ENCODE measurements at regions not wholly inside any gene's neighbourhood (a gene's known extent, or its start where the extent isn't known, plus 50 kb on each side); places are given as distances from the start of the nearest gene placed in this dataset.

DNA sequence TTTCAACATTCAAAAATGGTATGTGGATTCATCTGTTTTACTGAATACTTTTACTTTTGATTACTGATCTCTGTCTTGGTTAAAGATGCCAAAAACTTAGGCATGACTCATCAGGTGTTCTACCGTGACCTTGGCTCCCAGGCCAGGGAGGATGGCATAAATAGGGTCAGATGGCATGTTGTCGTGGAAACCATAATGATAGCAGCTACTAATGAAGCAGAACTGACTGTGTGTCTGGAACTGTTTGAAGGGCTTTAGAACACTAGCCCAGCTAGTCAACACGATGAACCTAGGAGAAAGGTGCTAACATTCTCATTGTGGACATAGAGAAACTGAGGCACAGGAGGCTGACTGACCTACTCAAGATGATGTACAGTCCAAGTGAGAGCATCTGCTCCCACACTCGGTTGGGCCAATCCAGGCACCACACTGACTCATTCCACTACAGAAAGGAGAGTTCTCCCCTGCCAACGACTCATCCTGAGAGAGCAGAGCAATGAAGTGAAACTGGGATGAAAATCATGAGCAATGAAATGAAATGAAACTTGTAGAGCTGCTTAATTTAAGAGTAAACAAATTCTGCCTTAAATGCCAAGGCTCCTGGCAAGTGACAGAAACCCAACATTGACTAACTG, 116.0 kb downstream of the TENT4A start:
- H3K27ac ChIP-seq, result no peak overlapping the region
- no peaks in the 10 kb centered on the region for H3K27me3 ChIP-seq (replicated peaks)
- no peak overlapping the region for H3K4me3 ChIP-seq (ENCODE audit: low read depth, low read length)
- TF ChIP-seq, protein P1, sequence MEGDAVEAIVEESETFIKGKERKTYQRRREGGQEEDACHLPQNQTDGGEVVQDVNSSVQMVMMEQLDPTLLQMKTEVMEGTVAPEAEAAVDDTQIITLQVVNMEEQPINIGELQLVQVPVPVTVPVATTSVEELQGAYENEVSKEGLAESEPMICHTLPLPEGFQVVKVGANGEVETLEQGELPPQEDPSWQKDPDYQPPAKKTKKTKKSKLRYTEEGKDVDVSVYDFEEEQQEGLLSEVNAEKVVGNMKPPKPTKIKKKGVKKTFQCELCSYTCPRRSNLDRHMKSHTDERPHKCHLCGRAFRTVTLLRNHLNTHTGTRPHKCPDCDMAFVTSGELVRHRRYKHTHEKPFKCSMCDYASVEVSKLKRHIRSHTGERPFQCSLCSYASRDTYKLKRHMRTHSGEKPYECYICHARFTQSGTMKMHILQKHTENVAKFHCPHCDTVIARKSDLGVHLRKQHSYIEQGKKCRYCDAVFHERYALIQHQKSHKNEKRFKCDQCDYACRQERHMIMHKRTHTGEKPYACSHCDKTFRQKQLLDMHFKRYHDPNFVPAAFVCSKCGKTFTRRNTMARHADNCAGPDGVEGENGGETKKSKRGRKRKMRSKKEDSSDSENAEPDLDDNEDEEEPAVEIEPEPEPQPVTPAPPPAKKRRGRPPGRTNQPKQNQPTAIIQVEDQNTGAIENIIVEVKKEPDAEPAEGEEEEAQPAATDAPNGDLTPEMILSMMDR (IDR thresholded peaks at IDR 0.05; ENCODE audit: low read depth, low read length, missing control alignments), result no peak
- no peak for DNase-seq
- no peaks in the 10 kb centered on the region for H3K36me3 ChIP-seq (replicated peaks)
- in situ Hi-C loops (cut with HindIII; ENCODE audit: low pct_ligation_motif_present, low sequenced_read_pairs), result no loop called here

DNA sequence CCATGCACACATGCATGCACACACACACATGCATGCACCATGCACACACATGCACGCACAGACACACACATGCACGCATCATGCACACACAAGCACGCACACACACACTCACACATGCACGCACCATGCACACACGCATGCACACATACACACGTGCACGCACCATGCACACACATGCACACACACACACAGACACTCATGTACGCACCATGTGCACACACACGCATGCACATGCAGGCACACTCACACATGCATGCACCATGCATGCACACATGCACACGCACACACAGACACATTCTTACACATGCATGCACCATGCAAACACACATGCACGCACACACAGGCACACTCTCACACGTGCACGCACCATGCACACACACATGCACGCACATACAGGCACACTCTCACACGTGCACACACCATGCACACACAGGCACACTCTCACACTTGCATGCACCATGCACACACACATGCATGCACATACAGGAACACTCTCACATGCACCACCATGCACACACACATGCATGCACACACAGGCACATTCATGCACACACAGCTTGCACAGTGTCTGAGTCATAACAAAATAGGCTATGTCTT, 117.5 kb downstream of the TENT4A start:
- Histone ChIP-seq H3K36me3 (replicated peaks) (no peaks in the 10 kb centered on the region), H3K27ac (no peak overlapping the region), H3K27me3 (replicated peaks) (no peaks in the 10 kb centered on the region), H3K4me3 (ENCODE audit: low read depth, low read length) (no peak overlapping the region)
- TF ChIP-seq, protein P1 (IDR thresholded peaks at IDR 0.05; ENCODE audit: low read depth, low read length, missing control alignments), result no peak
- DNase-seq, result no peak
- in situ Hi-C loops (cut with HindIII; ENCODE audit: low pct_ligation_motif_present, low sequenced_read_pairs), result no loop called here

DNA sequence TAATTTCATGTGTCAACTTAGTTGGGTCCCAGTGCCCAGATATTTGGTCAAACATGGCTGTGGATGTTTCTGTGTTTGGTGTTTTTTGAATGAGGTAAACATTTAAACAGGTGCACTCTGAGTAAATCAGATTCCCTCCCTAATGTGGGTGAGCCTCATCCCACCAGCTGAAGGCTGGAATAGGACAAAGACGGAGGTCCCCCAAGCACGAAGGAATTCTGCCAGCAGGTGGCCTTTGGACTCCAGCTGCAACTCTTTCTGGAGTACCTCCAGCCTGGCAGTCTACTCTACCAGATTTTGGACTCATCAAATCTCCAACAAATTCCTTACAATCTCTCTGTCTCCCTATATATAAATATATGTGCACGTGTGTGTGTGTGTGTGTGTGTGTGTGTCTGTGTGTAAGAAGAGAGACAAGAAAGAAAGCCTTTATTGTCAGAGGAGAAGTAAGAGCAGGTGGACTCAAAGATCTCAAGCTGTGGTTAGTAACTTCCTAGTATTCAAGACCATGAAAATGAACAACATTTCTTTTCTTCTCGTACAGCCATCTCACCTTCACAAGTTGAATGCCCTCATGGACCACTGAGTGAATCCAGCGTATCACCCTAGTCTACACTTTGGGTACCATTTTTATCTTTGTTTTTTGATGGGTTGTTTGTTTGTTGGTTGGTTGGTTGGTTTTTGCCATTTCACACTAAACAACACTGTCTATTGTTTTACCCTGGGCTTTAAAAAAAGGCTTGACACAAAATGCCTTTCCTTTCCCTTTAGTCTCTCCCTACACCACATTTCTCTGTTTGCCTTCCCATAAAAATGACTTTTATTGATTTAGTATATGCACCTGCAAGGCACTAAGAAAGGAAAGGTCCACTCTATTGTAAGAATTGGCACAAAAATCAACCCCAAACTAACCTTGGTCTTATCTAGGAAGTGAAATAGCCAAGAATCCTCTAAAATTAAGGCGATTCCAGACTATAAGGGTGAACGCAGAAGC, 118.7 kb downstream of the TENT4A start:
- no peaks in the 10 kb centered on the region for H3K27me3 ChIP-seq (replicated peaks)
- H3K27ac ChIP-seq, result no peak overlapping the region
- H3K36me3 ChIP-seq (replicated peaks), result no peaks in the 10 kb centered on the region
- TF ChIP-seq, protein P1 (IDR thresholded peaks at IDR 0.05; ENCODE audit: low read depth, low read length, missing control alignments), result no peak
- in situ Hi-C loops (cut with HindIII; ENCODE audit: low pct_ligation_motif_present, low sequenced_read_pairs), result no loop called here
- no peak overlapping the region for H3K4me3 ChIP-seq (ENCODE audit: low read depth, low read length)
- no peak for DNase-seq

DNA sequence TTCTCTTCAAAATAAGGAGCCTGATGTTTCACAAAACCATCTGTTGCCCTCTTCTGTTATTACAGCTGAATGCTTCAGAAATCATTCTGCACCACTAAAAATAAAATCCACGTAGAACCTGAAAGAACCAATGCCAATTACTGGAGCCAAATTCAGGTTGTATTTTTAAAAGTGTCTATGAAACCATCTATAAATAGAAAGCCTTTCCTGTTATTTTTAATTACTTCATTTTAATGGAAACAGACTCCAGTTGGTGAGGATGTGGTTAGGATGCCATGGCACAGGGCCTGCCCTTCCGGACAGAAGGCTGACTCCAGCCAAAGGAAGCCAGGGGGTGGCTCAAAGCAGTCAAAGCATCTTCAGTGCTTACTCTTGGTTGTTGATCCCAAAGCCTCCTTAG, 119.8 kb downstream of the TENT4A start:
- H3K36me3 ChIP-seq (replicated peaks), result no peaks in the 10 kb centered on the region

DNA sequence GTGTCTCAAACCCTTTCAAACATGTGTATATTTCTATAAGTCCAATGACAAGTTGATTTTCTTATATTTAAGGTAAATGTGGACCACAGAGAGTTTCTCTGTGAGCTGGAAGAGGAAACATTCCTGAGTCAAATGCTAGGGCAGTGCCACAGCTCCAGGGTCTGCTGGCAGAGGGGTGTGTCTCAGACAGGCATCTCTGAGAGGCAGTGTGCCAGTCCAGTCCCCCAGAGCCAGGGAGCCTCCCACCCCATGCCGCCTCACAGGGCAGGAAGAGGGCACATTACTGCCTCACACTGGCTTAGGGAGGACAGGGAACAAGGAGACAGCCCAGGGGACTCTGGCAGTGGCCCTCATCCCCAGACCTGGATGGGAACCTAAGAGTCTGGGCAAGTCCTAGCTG, 120.2 kb downstream of the TENT4A start:
- in situ Hi-C loops (cut with HindIII; ENCODE audit: low pct_ligation_motif_present, low sequenced_read_pairs), result no loop called here
- no peak overlapping the region for H3K4me3 ChIP-seq (ENCODE audit: low read depth, low read length)
- H3K27me3 ChIP-seq (replicated peaks), result no peaks in the 10 kb centered on the region
- H3K36me3 ChIP-seq (replicated peaks), result no peaks in the 10 kb centered on the region
- H3K27ac ChIP-seq, result no peak overlapping the region
- TF ChIP-seq, protein P1 (IDR thresholded peaks at IDR 0.05; ENCODE audit: low read depth, low read length, missing control alignments), result no peak
- no peak for DNase-seq

More for the DNA sequence above, 119.8 kb downstream of the TENT4A start:
- Histone ChIP-seq H3K4me3 (ENCODE audit: low read depth, low read length) (no peak overlapping the region), H3K27ac (no peak overlapping the region), H3K27me3 (replicated peaks) (no peaks in the 10 kb centered on the region)
- in situ Hi-C loops (cut with HindIII; ENCODE audit: low pct_ligation_motif_present, low sequenced_read_pairs), result no loop called here
- TF ChIP-seq, protein P1 (IDR thresholded peaks at IDR 0.05; ENCODE audit: low read depth, low read length, missing control alignments), result no peak
- DNase-seq, result no peak
